Urothelium cell line (cell line): ENCODE measurements at regions not wholly inside any gene's neighbourhood (a gene's known extent, or its start where the extent isn't known, plus 50 kb on each side); places are given as distances from the start of the nearest gene placed in this dataset.

Experiments used
- DNase-seq: peaks from one replicate; pipeline ENCODE4 v3.0.0; 2011; ENCODE audit warnings: low spot score, mixed read lengths
- FAIRE-seq: peaks from 2 replicates; lab custom pipeline; 2011; peaks lifted over from hg19 to GRCh38; lab: Jason Lieb, UNC

DNA sequence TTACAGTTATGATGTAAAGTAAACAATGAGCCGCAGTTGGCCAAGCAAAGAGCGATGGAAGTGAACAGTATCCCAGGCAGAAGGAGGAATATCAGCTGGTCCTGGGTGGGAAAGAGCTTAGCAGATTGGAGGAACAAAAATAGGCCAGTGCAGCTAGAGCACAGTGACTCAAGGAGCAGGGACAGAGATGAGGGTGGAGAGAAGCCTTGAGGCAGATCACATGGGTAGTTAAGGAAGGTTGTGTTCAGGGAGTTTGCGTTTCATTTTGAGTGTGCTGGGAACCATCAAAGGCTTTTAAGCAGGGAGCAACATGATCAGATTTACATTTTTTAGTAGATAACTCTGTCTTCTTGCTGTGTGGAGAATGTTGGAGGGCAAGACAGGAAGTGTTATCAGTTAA is 113.6 kb downstream of the OAT start:
- FAIRE-seq (no peak), DNase-seq (no peak)

DNA sequence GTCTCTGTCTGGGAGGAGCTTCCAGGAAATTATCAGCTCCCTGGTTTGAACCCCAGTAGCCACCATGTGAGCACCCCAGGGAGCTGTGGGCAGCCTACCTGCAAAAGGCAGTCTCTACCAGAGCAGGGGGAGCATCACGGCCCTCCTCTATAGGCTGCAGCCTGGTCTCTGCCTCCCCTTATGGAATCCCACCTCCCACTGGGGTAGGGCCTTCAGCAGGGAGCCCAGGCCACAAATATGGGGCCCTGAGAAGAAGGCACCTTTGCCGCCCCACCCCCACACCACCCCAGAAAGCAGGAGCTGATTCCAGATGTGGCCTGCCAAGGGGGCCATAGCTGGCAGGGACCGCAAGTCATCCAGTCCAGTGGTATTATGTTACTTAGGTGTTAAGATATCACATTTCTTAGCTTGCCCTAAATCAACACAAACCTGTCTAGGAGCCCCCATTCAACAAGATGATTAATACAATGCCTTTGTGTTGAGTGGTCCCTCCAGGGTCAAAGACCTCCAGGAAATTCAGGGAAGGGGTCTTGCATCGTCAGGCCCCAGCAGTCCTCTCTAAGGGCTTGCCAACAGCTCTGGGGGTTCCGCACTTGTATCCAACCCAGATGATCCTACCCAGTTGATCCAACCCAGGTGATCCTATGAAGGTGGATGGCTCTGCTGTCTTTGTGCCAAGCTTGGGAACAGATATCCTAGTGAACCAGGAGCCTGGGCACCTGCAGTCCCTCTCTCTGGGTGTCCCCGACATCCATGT is 114.9 kb downstream of the OAT start:
- FAIRE-seq (no peak), DNase-seq (no peak)

GRCh38 chr10:124302951-124303505 is 115.7 kb downstream of the OAT start:
- FAIRE-seq (no peak), DNase-seq (no peak)

GRCh38 chr10:124301736-124302135 is 117.0 kb downstream of the OAT start:
- DNase-seq (no peak), FAIRE-seq (no peak)

DNA sequence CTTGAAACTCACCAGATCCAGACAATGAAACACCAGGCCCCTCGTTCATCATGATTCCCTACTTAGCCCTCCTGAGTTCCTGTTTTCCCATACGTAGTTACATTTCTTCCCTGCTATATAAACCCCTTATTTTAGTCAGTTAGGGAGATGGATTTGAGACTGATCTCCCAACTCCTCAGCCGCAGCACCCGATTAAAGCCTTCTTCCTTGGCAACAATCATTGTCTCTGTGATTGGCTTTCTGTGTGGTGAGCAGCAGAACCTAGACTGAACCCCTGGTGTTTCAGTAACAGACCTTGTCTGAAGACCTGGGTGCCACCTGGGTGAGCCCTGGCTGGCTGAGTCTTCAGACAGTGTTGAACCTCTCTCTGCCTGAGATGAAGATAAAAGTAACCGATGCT is 118.0 kb downstream of the OAT start:
- no peak for FAIRE-seq
- no peak for DNase-seq

DNA sequence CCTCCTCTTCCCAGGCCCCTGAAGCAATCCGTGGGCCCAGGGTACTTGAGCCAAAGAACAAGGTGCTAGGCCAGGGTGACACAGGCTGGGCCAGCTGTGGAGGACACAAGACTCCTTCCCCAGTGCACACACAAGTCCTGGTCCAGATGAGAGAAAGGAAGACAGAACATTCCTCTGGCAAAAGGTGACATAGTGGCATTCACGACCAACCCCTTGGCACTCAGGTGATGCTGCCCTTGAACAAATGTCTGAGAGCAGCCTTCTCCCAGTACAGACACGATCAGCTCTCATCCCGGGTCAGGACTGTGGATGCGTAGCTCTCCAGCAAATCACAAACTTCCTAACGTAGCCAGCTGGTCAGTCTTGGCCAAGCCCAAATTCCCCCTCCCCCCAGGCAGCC is 118.5 kb downstream of the OAT start:
- no peak for DNase-seq
- FAIRE-seq, result no peak

DNA sequence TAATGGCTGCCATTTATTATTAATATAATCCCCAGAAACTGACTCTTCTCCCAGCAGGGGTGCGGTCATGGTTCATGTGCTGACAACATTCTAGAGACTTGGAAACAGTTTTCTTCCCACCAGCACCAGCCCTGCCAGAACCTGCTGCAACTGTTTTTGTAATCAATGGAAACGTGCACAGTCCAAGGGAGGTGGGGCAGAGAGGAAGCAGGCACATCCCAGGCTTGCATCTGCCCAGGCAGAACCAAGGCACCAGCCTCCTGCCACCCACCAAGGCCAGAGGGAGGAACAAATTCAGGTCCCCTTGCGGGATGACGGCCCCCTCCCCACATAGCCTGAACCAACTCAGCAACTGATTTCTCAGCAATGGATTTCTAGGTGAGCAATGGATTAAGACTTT is 119.0 kb downstream of the OAT start:
- FAIRE-seq (no peak), DNase-seq (no peak)

DNA sequence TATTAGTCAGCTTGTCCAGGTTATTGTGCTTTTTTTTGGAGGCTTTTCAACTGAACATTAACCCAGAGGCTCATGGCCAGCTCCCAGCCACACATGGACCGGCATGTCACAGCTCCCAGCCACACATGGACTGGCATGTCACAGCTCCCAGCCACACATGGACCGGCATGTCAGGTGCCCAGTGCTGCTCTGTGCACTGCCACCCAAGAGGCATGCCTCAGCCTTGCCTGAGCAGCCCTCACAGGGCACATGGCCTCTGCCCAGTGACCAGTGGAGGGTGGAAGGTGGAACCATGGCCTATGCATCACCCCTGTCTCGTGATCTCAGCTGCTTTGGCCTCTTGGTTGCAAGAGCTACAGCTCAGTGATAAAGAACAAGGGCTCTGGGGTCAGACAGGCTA is 119.8 kb downstream of the OAT start:
- FAIRE-seq, result no peak
- no peak for DNase-seq

- FAIRE-seq (no peak), DNase-seq (no peak)
These were observed 121.6 kb downstream of the OAT start for GRCh38 chr10:124296813-124297788.

DNA sequence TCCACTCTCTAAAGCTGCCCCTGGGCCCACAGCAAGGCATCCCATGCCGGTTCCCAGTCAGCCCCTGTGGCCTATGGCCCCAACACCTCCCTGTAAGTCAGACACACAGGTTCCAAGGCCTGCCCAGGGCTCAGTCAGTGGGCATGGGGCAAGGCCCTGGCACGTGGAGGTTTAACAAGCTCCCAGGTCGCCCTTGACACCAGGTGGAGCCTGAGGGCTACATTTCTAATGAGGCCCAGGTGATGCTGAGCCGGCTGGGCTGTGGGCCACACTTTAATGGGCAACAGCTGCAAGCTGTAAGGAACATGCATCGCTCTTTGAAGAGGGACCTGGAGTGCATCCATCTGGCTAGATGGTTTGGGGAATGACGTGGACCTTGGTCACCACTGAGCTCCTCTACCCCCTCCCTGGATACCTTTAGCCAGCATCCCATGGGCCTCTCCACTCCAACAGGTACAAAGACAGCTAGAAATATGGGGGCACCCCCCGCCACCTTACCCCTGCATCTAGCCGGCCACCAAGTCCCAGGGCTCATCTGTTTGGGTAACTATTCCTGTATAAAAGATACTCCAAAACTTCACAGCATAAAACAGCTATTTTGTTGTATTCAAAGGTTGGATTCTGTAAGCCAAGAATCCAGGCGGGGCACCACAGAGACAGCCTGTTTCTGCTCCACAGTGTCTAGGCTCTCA is 122.5 kb downstream of the OAT start:
- FAIRE-seq (no peak), DNase-seq (no peak)

DNA sequence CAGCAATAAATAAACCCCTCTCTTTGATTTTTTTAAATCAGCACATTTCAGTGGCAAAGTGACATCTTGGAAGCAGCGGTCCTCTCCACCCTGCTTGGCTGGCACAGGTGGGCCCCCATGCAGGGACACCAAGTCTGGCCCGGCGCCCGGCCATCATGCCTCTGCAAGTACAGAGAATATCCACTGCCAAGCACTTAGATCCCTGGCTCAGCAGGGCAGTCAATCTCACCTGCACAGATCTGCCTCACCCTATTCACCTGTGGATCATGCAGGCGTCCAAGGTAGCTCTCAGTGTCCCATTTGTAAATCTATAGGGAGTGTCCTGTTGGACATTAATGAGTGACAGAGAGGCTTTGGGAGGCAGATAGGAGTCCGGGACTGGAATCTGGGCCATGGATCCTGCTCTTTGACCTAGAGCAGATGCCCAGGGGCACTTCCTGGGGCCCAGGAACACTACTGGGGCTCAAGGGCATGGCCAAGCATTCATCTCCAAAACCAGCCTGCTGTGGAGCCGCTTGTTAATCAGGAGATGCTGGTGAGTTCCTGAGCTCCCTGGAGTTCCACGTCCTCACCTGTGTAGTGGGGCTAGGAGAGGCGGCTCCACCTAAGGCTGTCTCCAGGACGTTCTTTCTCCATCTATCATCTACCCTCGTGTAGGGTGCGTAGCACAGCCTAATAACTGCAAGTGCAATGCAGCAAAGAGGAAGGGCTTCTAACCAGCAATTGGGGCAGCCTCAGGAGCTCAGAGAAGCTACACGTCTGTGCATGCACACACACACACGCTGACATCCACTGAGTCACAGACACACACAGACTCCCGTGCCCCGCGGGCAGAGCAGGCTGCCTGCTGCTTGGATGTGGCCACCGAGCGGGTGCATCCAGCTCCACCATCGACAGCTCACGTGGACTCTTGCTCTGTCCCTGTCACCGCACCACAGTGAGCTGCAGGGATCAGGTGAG is 123.6 kb downstream of the OAT start:
- FAIRE-seq, result no peak
- no peak for DNase-seq

GRCh38 chr10:124293616-124294449 is 124.9 kb downstream of the OAT start:
- no peak for FAIRE-seq

GRCh38 chr10:124292911-124293615 is 125.7 kb downstream of the OAT start:
- FAIRE-seq (no peak), DNase-seq (no peak)

More at GRCh38 chr10:124293616-124294449, 124.9 kb downstream of the OAT start:
- no peak for DNase-seq

DNA sequence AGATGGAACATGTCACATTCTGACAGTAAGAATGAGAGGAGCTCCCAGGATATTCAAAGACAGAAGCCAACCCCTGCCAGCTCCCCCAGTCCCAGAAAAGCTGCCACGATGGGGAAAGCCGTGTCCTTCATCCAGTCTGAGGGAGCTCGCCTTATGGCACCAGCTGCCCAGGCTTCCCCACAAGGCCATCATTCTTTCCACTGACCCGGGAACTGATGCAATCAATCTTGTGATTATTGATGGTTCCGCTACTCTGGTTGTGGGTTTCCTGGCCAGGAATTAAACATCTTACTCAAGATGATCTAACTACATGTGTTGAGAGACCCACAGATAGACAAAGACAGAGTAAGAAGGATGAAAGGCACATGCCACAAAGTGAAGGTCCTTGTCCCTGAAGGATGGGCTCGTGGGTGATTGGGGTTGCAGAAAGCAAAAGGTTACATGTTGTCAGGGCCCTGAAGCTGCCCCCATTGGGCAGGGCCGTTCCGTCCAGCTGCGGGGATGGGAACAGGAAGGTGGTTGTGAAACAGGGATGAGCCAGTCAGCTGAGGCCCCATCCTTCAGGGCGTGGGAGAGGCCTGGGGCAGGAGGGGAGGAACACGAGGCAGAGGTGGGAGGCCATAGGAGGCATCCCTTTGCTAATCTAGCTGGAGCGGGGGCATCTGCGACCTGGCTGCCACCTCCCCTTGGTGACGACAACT is 127.6 kb downstream of the OAT start:
- DNase-seq, result no peak
- FAIRE-seq, result no peak

DNA sequence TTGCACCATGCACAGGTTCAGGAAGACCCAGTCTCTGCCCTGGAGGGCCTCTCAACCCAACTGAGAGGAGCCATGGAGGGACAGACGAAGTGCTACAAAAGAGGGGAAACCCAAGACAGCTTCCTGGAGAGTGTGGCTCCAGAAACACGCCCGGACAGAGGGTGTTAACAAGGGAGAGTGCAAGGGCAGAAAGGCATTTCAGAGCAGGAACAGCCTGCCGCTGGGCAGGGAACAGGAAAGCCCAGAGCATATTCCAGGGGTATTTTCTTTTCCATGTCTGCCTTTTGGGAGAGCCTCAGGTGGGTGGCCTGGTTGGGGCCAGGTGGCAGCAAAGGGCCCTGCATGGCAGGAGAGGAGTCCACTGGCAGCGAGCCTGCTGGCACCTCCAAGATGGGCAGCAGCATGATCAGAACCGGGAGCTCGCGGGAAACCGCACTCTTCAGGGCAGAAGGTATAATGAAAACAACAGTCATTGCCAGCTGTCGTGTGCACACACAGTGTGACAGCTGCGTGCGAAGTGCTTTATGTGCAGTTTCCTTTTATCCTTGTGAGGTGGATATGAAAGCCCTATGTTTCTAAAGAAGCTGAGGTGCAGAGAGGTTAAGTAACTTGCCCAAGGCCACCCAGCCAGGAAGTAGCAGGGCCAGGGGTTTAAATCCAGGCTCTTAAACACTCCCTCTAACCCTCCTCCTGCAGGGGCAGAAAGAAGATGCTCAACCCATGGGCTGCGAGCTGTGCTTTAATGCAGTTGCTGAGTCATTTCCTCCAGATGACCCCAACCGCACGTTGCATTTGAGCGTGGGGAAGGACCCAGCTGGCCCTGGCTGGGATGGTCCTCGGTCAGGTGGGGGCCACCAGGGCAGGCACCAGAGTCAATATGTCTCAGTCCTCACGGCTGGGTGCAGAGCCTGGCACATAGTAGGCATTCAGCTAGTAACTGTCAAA is 128.6 kb downstream of the OAT start:
- no peak for FAIRE-seq

GRCh38 chr10:124288928-124289850 is 129.5 kb downstream of the OAT start:
- FAIRE-seq, result no peak
- DNase-seq, result no peak

More for the DNA sequence above, 128.6 kb downstream of the OAT start:
- peak; percentile 48 for DNase-seq
